ENCODE measurements at regions not wholly inside any gene's neighbourhood (a gene's known extent, or its start where the extent isn't known, plus 50 kb on each side); places are given as distances from the start of the nearest gene placed in this dataset.

DNA sequence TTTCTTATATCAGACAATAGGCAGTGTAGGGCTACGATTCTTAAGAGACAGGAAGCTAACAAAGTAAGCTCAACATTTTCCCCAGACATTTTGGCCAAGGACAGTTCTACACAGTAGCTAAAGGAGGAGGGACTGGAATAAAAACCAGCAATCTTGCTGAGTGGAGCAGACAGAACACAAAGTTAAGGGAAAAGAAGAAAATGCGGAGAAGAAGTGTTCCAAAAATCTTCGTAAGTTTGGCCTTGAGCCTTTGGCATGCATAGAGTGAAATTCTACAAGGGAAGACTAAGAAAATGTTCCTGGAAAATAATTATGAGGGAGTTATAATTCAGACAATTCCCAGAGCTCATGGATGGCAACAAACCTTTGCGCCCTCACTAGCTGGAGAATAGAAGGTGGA lies 748.0 kb upstream of the CTNND2 start:
- no peaks in the 10 kb centered on the region for H4K20me1 ChIP-seq (ENCODE audit: insufficient read depth, low read length)
- no peak overlapping the region for H3K9ac ChIP-seq (ENCODE audit: low read depth, low read length)
- H3K36me3 ChIP-seq (ENCODE audit: insufficient read depth, low read length) = no peaks in the 10 kb centered on the region
- H3K4me3 ChIP-seq (ENCODE audit: low read depth in 1 of 2, low read length in 2 of 2) = no peak overlapping the region
- DNase-seq = no peak
- H3K4me2 ChIP-seq (ENCODE audit: insufficient read depth, low read length) = no peak overlapping the region
- no peak overlapping the region for H3K27ac ChIP-seq (ENCODE audit: low read length)
- H3K9me3 ChIP-seq (ENCODE audit: insufficient read depth, low read length, severe bottlenecking) = no peaks in the 10 kb centered on the region
- H2AFZ ChIP-seq (ENCODE audit: low read depth, low read length) = no peak overlapping the region
- no peaks in the 10 kb centered on the region for H3K4me1 ChIP-seq (ENCODE audit: insufficient read depth, low read length)
- no peaks in the 10 kb centered on the region for H3K27me3 ChIP-seq (ENCODE audit: insufficient read depth, low read length, poor library complexity)
- TF ChIP-seq, protein P1, sequence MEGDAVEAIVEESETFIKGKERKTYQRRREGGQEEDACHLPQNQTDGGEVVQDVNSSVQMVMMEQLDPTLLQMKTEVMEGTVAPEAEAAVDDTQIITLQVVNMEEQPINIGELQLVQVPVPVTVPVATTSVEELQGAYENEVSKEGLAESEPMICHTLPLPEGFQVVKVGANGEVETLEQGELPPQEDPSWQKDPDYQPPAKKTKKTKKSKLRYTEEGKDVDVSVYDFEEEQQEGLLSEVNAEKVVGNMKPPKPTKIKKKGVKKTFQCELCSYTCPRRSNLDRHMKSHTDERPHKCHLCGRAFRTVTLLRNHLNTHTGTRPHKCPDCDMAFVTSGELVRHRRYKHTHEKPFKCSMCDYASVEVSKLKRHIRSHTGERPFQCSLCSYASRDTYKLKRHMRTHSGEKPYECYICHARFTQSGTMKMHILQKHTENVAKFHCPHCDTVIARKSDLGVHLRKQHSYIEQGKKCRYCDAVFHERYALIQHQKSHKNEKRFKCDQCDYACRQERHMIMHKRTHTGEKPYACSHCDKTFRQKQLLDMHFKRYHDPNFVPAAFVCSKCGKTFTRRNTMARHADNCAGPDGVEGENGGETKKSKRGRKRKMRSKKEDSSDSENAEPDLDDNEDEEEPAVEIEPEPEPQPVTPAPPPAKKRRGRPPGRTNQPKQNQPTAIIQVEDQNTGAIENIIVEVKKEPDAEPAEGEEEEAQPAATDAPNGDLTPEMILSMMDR (IDR thresholded peaks at IDR 0.05; ENCODE audit: borderline replicate concordance, extremely low read depth, low read length, poor library complexity, severe bottlenecking) = no peak
- TF ChIP-seq EZH2 (IDR thresholded peaks at IDR 0.05; ENCODE audit: borderline replicate concordance, low read depth, low read length, severe bottlenecking) = no peak
- no peaks in the 10 kb centered on the region for H3K79me2 ChIP-seq (ENCODE audit: insufficient read depth, low read length)
- no peak for ATAC-seq (ENCODE audit: insufficient read depth, low read depth)

- no peak overlapping the region for H3K9ac ChIP-seq (ENCODE audit: low read depth, low read length)
- H4K20me1 ChIP-seq (ENCODE audit: insufficient read depth, low read length) = no peaks in the 10 kb centered on the region
- no peaks in the 10 kb centered on the region for H3K27me3 ChIP-seq (ENCODE audit: insufficient read depth, low read length, poor library complexity)
- TF ChIP-seq EZH2 (IDR thresholded peaks at IDR 0.05; ENCODE audit: borderline replicate concordance, low read depth, low read length, severe bottlenecking) = no peak
- TF ChIP-seq, protein P1 (IDR thresholded peaks at IDR 0.05; ENCODE audit: borderline replicate concordance, extremely low read depth, low read length, poor library complexity, severe bottlenecking) = no peak
- DNase-seq = no peak
- H3K36me3 ChIP-seq (ENCODE audit: insufficient read depth, low read length) = no peaks in the 10 kb centered on the region
- no peak overlapping the region for H3K4me2 ChIP-seq (ENCODE audit: insufficient read depth, low read length)
- ATAC-seq (ENCODE audit: insufficient read depth, low read depth) = no peak
- H3K4me1 ChIP-seq (ENCODE audit: insufficient read depth, low read length) = no peaks in the 10 kb centered on the region
- no peaks in the 10 kb centered on the region for H3K79me2 ChIP-seq (ENCODE audit: insufficient read depth, low read length)
- H3K4me3 ChIP-seq (ENCODE audit: low read depth in 1 of 2, low read length in 2 of 2) = no peak overlapping the region
- no peak overlapping the region for H2AFZ ChIP-seq (ENCODE audit: low read depth, low read length)
- no peak overlapping the region for H3K27ac ChIP-seq (ENCODE audit: low read length)
- H3K9me3 ChIP-seq (ENCODE audit: insufficient read depth, low read length, severe bottlenecking) = no peaks in the 10 kb centered on the region
These were observed 744.3 kb upstream of the CTNND2 start for GRCh38 chr5:12648558-12648957.

DNA sequence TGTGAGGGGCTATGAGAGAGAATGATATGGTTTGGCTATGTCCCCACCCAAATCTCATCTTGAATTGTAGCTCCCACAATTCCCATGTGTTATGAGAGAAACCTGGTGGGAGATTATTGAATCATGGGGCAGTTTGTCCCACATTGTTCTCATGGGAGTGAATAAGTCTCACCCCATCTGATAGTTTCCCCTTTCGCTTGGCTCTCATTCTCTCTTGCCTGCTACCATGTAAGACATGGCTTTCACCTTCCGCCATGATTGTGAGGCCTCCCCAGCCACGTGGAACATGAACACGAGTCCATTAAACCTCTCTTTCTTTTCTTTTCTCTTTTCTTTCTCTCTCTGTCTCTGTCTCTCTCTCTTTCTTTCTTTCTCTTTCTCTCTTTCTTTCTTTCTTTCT lies 743.4 kb upstream of the CTNND2 start:
- Histone ChIP-seq H3K4me1 (ENCODE audit: insufficient read depth, low read length) (no peaks in the 10 kb centered on the region), H3K79me2 (ENCODE audit: insufficient read depth, low read length) (no peaks in the 10 kb centered on the region), H3K9me3 (ENCODE audit: insufficient read depth, low read length, severe bottlenecking) (no peaks in the 10 kb centered on the region), H3K27me3 (ENCODE audit: insufficient read depth, low read length, poor library complexity) (no peaks in the 10 kb centered on the region), H2AFZ (ENCODE audit: low read depth, low read length) (no peak overlapping the region), H3K9ac (ENCODE audit: low read depth, low read length) (no peak overlapping the region), H3K36me3 (ENCODE audit: insufficient read depth, low read length) (no peaks in the 10 kb centered on the region), H4K20me1 (ENCODE audit: insufficient read depth, low read length) (no peaks in the 10 kb centered on the region), H3K4me2 (ENCODE audit: insufficient read depth, low read length) (no peak overlapping the region), H3K4me3 (ENCODE audit: low read depth in 1 of 2, low read length in 2 of 2) (no peak overlapping the region), H3K27ac (ENCODE audit: low read length) (no peak overlapping the region)
- TF ChIP-seq EZH2 (IDR thresholded peaks at IDR 0.05; ENCODE audit: borderline replicate concordance, low read depth, low read length, severe bottlenecking) = no peak
- TF ChIP-seq, protein P1 (IDR thresholded peaks at IDR 0.05; ENCODE audit: borderline replicate concordance, extremely low read depth, low read length, poor library complexity, severe bottlenecking) = no peak
- DNase-seq = no peak
- no peak for ATAC-seq (ENCODE audit: insufficient read depth, low read depth)

GRCh38 chr5:12645582-12645981 lies 741.3 kb upstream of the CTNND2 start:
- ATAC-seq (ENCODE audit: insufficient read depth, low read depth) (no peak), DNase-seq (no peak)
- Histone ChIP-seq H3K27ac (ENCODE audit: low read length) (no peak overlapping the region), H3K79me2 (ENCODE audit: insufficient read depth, low read length) (no peaks in the 10 kb centered on the region), H3K4me1 (ENCODE audit: insufficient read depth, low read length) (no peaks in the 10 kb centered on the region), H3K27me3 (ENCODE audit: insufficient read depth, low read length, poor library complexity) (no peaks in the 10 kb centered on the region), H2AFZ (ENCODE audit: low read depth, low read length) (no peak overlapping the region), H3K9me3 (ENCODE audit: insufficient read depth, low read length, severe bottlenecking) (no peaks in the 10 kb centered on the region), H3K4me2 (ENCODE audit: insufficient read depth, low read length) (no peak overlapping the region), H3K4me3 (ENCODE audit: low read depth in 1 of 2, low read length in 2 of 2) (no peak overlapping the region), H3K36me3 (ENCODE audit: insufficient read depth, low read length) (no peaks in the 10 kb centered on the region), H3K9ac (ENCODE audit: low read depth, low read length) (no peak overlapping the region), H4K20me1 (ENCODE audit: insufficient read depth, low read length) (no peaks in the 10 kb centered on the region)
- TF ChIP-seq, protein P1 (IDR thresholded peaks at IDR 0.05; ENCODE audit: borderline replicate concordance, extremely low read depth, low read length, poor library complexity, severe bottlenecking) = no peak
- no peak for TF ChIP-seq EZH2 (IDR thresholded peaks at IDR 0.05; ENCODE audit: borderline replicate concordance, low read depth, low read length, severe bottlenecking)
